GM12878 (cell line): ENCODE measurements at regions not wholly inside any gene's neighbourhood (a gene's known extent, or its start where the extent isn't known, plus 50 kb on each side); places are given as distances from the start of the nearest gene placed in this dataset.

Experiments
- ATF3 ChIP-seq: IDR thresholded peaks from 2 replicates; pipeline ENCODE4 v1.6.1; 2011; ENCODE audit warnings: low read depth, mild to moderate bottlenecking, low read length, moderate library complexity, borderline replicate concordance; ENCODE audit errors: extremely low read depth
- CHD4 ChIP-seq: fragments of 200-600 bp; sonication (generic); IDR thresholded peaks from 2 replicates; pipeline ENCODE4 v1.6.1; 2016; ENCODE audit warnings: mild to moderate bottlenecking
- CTCF ChIP-seq, 3 experiments: IDR thresholded peaks in 2 of 3; conservative IDR thresholded peaks in 1 of 3; 2 replicates each; pipeline ENCODE4 v1.5.1; 2011; ENCODE audit warnings: low read depth in 3 of 3, low read length in 3 of 3, mild to moderate bottlenecking in 3 of 3, control low read depth in 2 of 3, moderate library complexity in 2 of 3, inconsistent platforms in 1 of 3, mixed read lengths in 1 of 3; ENCODE audit not compliant: control insufficient read depth in 2 of 3, insufficient read depth in 1 of 3; ENCODE audit errors: extremely low read depth in 1 of 3
- EP300 ChIP-seq, 2 experiments: fragments of 150-350 bp in 1 of 2; IDR thresholded peaks; 2 replicates each; pipeline ENCODE4 v1.6.1; 2011 to 2012; ENCODE audit warnings: low read depth in 2 of 2, low read length in 2 of 2, borderline replicate concordance in 1 of 2, improper control_type of control experiment in 1 of 2, inconsistent platforms in 1 of 2; ENCODE audit not compliant: control insufficient read depth in 1 of 2
- GATAD2B ChIP-seq: fragments of 450-650 bp; conservative IDR thresholded peaks from 2 replicates; pipeline ENCODE4 v1.6.1; 2017; ENCODE audit warnings: low read depth, mild to moderate bottlenecking, moderate library complexity
- REST ChIP-seq: IDR thresholded peaks from 2 replicates; pipeline ENCODE4 v1.6.1; 2012; ENCODE audit warnings: mild to moderate bottlenecking, low read depth, low read length
- USF1 ChIP-seq: IDR thresholded peaks from 2 replicates; pipeline ENCODE4 v1.6.1; 2011; ENCODE audit warnings: borderline replicate concordance, low read depth, mild to moderate bottlenecking, moderate library complexity, mixed read lengths, low read length; ENCODE audit not compliant: insufficient read depth; ENCODE audit errors: extremely low read length
- ZBTB4 ChIP-seq: fragments of 450-650 bp; formaldehyde crosslinking; IDR thresholded peaks from 2 replicates; pipeline ENCODE4 v1.4.0; 2022; ENCODE audit warnings: mild to moderate bottlenecking, moderate library complexity

- no peak for TF ChIP-seq USF1
- no peak for TF ChIP-seq ZBTB4
- no peak for TF ChIP-seq ATF3
- TF ChIP-seq GATAD2B, result no peak
- TF ChIP-seq CTCF (IDR thresholded peaks at IDR 0.05 in 2 of 3, conservative IDR thresholded peaks at IDR 0.05 in 1 of 3; ENCODE audit: control insufficient read depth in 2 of 3, extremely low read depth in 1 of 3, insufficient read depth in 1 of 3, low read depth in 3 of 3, low read length in 3 of 3), result no peak
- no peak for TF ChIP-seq CHD4
- TF ChIP-seq EP300 (IDR thresholded peaks at IDR 0.05; ENCODE audit: borderline replicate concordance in 1 of 2, control insufficient read depth in 1 of 2, low read depth in 2 of 2, low read length in 2 of 2), result no peak
- TF ChIP-seq REST, result no peak
Observed at GRCh38 chr21:16792101-16792500, 720.7 kb upstream of the CXADR start.
